Naive B cell (primary cell): ENCODE measurements at regions not wholly inside any gene's neighbourhood (a gene's known extent, or its start where the extent isn't known, plus 50 kb on each side); places are given as distances from the start of the nearest gene placed in this dataset.

Source experiments
- ATAC-seq, 2 donors: fragments of 150-1000 bp; cut with Tn5 transposase; 2 replicates each; pipeline ENCODE4 v1.10.0; 2021; ENCODE audit warnings: low read depth in 2 of 2, mild to moderate bottlenecking in 2 of 2, moderate library complexity in 2 of 2
- DNase-seq: peaks from one replicate; pipeline ENCODE4 v3.0.0; 2022
- H3K27ac Mint-ChIP-seq, 6 donors: one replicate each; pipeline ENCODE4 v1.8.0; 2020 to 2022; ENCODE audit warnings: mild to moderate bottlenecking in 6 of 6, mixed read lengths in 6 of 6, moderate library complexity in 5 of 6, inconsistent platforms in 2 of 6
- H3K27me3 Mint-ChIP-seq, 3 donors: one replicate each; pipeline ENCODE4 v1.8.0; 2021 to 2022; ENCODE audit warnings: mixed read lengths in 3 of 3, mild to moderate bottlenecking in 1 of 3
- H3K36me3 Mint-ChIP-seq, 2 donors: one replicate each; pipeline ENCODE4 v1.8.0; 2020 to 2022; ENCODE audit warnings: mixed read lengths in 2 of 2, inconsistent platforms in 1 of 2, mild to moderate bottlenecking in 1 of 2
- H3K4me1 Mint-ChIP-seq, 3 donors: one replicate each; pipeline ENCODE4 v1.8.0; 2020 to 2022; ENCODE audit warnings: mixed read lengths in 3 of 3, inconsistent platforms in 1 of 3, mild to moderate bottlenecking in 1 of 3, moderate library complexity in 1 of 3
- H3K4me3 Mint-ChIP-seq, 8 donors: one replicate each; pipeline ENCODE4 v1.8.0; 2020 to 2022; ENCODE audit warnings: mild to moderate bottlenecking in 8 of 8, mixed read lengths in 8 of 8, moderate library complexity in 8 of 8, inconsistent platforms in 2 of 8
- H3K9me3 Mint-ChIP-seq, 7 donors: one replicate each; pipeline ENCODE4 v1.8.0; 2020 to 2022; ENCODE audit warnings: mixed read lengths in 7 of 7, mild to moderate bottlenecking in 5 of 7, inconsistent platforms in 2 of 7, moderate library complexity in 1 of 7

DNA sequence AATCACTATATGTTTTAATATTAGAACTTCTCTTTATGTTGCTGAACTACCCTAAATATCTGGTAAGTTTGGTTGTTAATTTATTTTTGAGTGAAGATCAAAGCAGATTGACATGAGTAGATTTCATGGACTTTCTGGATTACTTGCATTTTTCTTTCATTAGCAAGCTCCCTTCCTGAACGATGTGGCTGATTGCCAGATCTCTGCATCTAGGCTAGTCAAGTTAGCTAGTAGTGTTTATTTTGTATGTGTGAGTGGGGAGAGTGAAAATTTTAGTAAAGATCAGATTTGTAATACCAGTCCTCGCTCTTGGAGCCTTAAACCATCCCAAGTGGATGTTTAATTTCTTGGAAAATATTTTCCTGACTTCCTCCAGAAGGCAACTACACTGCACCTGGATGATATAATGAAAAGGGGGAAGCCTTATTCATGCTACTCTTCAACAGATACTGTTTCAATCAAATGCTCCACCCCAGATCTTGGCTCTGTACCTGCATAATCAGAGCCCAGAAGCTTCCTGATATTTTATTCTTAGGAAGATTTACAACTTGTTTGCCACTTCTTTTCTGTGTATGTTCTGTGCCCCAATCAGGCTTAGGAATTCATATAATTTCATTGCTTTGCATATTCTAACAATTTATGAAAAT is 143.2 kb upstream of the GRIA4 start:
- no peak overlapping the region for H3K4me3 Mint-ChIP-seq
- peaks cover 0 to 3% (median 0%) of the 10 kb centered on the region in 3 donors for H3K27me3 Mint-ChIP-seq
- peaks cover 0 to 2% (median 0%) of the 10 kb centered on the region in 7 donors for H3K9me3 Mint-ChIP-seq
- DNase-seq (no peak), ATAC-seq (no peak)
- H3K36me3 Mint-ChIP-seq, result no peaks in the 10 kb centered on the region
- H3K27ac Mint-ChIP-seq, result no peak overlapping the region
- no peaks in the 10 kb centered on the region for H3K4me1 Mint-ChIP-seq

DNA sequence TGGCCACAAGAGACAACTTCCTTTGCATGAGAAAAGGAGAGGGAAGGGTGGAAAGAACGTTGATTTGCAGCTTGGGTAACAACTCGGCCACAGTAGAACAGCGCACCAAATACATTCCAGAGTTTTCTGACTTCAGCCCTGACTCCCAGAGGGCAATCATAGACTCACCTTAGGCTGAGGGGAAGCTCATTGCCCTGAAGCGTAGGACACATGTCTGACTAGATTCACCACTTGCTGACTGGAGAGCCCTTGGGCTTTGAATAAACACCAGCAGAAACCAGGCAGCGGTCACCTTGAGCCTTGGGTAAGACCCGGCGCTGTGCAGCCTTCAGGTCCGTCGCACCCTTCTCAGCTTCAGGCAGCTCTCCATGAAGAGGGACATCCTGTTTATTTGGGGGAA is 151.8 kb upstream of the GRIA4 start:
- Mint-ChIP-seq H3K4me3 (no peak overlapping the region), H3K9me3 (peaks cover 0 to 20% (median 6%) of the 10 kb centered on the region in 7 donors), H3K4me1 (no peaks in the 10 kb centered on the region), H3K27ac (no peak overlapping the region), H3K36me3 (no peaks in the 10 kb centered on the region), H3K27me3 (peaks cover 0 to 4% (median 0%) of the 10 kb centered on the region in 3 donors)
- ATAC-seq (no peak), DNase-seq (no peak)

DNA sequence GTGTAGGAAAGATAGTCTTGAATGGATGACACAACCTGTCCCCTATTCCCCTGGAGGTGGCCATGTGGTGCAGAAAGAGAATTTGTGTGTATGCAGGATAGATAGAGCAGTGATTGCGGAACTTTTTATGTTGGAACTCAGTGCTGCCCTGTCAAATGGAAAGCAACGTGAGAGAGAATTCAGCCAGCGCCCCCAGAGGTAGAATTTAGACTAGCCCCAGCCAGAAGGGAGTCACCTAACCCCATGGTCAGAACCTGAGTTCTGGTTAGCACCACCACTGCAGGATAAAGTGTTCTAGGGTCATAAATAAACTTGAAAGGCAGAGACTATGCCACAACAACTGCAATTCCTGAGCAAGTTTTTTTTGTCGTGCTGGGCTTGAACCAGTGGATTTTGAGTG is 152.9 kb upstream of the GRIA4 start:
- no peak for DNase-seq
- H3K4me1 Mint-ChIP-seq, result no peaks in the 10 kb centered on the region
- ATAC-seq, result no peak
- peaks cover 0 to 4% (median 0%) of the 10 kb centered on the region in 3 donors for H3K27me3 Mint-ChIP-seq
- no peak overlapping the region for H3K4me3 Mint-ChIP-seq
- H3K27ac Mint-ChIP-seq, result no peak overlapping the region
- peaks cover 0 to 20% (median 6%) of the 10 kb centered on the region in 7 donors for H3K9me3 Mint-ChIP-seq
- no peaks in the 10 kb centered on the region for H3K36me3 Mint-ChIP-seq

DNA sequence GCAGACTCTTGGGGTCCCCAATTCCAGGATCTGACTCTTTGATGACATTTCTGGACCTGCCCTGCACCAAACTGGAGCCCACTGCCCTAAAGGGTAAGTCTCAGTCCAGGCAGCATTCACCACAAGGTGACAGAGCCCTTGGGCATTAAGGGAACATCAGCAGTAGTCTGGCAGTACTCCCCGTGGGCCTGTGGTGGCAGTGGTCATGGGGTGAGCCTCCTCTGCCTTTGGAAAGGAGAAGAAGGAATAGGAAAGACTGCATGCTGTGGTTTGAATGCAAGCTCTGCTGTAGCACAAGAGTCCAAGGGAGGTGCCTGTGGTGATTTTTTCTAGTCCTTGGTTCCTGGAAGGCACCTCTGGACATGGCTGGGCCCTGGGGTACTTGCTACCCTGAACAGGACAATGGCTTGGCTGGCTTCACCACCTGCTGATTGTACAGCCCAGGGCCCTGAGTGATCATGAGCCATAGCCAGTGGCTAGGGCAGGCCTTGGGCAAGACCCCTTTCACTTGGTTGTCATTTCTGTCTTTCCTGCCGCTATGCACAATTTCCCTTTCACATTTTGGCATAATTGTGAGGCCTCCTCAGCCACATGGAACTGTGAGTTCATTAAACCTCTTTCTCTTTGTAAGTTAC is 160.7 kb upstream of the GRIA4 start:
- Mint-ChIP-seq H3K27ac (no peak overlapping the region), H3K27me3 (peaks cover 0 to 4% (median 0%) of the 10 kb centered on the region in 3 donors), H3K4me1 (no peaks in the 10 kb centered on the region), H3K36me3 (no peaks in the 10 kb centered on the region), H3K4me3 (no peak overlapping the region), H3K9me3 (peaks cover 3 to 17% (median 9%) of the 10 kb centered on the region in 7 donors)
- no peak for ATAC-seq
- no peak for DNase-seq

DNA sequence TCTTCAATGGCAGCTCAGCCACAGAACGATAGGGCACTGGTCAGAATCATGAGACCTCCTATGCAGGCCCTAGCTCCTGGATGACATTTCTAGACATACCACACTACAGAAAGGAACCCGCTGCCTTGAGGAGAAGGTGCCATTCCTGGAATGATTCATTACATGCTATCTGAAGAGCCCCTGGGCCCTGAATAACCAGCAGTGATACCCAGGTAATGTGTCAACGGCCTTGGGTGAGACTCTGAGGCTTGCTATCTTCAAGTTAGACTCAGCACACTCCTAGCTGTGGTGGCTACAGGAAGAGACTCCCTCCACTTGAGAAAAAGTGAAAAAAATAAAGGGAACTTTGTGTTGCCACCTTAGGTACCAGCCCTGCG is 161.2 kb upstream of the GRIA4 start:
- Mint-ChIP-seq H3K36me3 (no peaks in the 10 kb centered on the region), H3K4me1 (no peaks in the 10 kb centered on the region), H3K9me3 (peaks cover 3 to 19% (median 12%) of the 10 kb centered on the region in 7 donors), H3K4me3 (no peak overlapping the region), H3K27me3 (peaks cover 0 to 3% (median 0%) of the 10 kb centered on the region in 3 donors), H3K27ac (no peak overlapping the region)
- ATAC-seq (no peak), DNase-seq (no peak)

DNA sequence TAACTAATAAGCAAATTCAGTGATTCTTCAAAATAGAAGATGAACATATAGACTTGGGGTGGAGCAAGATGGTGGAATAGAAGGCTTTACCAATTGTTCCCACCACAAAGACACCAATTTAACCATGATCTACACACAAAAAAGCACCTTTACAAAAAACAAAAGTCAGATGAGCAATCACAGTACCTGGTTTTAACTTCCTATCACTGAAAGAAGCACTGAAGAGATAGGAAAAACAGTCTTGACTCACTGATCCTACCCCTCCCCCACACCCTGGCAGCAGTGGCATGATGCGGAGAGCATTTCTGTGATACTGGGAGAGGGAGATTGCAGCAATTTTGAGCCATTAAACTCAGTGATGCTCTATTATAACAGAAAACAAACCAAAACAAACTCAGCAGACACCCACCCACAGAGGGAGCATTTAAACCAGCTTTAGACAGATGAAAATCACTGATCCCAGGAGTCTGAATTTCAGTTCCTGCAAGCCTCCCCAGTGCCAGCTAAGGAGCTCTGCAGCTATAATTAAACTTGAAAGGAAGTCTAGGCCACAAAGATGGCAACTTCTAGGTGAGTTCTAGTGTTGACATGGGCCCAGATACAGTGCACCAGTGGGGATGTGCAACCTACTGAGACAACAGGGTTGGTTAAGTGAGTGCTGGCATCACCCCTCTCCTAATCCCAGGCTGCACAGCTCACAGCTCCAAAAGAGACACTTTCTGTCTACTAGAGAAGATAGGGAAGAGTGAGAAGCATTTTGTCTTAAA is 161.8 kb upstream of the GRIA4 start:
- ATAC-seq (no peak), DNase-seq (no peak)
- Mint-ChIP-seq H3K27me3 (no peaks in the 10 kb centered on the region), H3K4me1 (no peaks in the 10 kb centered on the region), H3K36me3 (no peaks in the 10 kb centered on the region), H3K9me3 (peaks cover 3 to 19% (median 13%) of the 10 kb centered on the region in 7 donors), H3K4me3 (no peak overlapping the region), H3K27ac (peak overlapping the region in 2 of 6 donors; percentile 9 to 70)

DNA sequence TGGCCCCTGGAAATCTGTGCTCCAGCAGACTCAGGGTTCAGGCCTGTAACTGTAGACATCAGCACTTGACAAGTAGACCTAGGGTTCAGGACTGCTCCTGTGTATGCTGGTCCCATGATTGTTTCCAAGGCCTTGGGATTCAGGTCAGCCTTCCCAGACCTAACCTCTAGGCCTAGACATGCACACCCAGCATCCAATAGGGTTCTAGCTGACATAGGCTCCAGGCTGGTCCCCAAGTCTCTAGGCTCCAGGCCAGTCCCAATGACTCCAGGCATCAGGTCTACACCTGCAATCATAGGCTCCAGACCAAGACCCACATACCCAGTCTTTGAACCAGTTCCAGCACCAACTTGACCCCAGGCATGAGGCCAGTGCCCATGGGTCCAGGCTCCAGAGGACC is 166.2 kb upstream of the GRIA4 start:
- no peak for ATAC-seq
- no peaks in the 10 kb centered on the region for H3K36me3 Mint-ChIP-seq
- no peak for DNase-seq
- H3K9me3 Mint-ChIP-seq, result peaks cover 3 to 19% (median 13%) of the 10 kb centered on the region in 7 donors
- no peaks in the 10 kb centered on the region for H3K4me1 Mint-ChIP-seq
- no peak overlapping the region for H3K4me3 Mint-ChIP-seq
- no peak overlapping the region for H3K27ac Mint-ChIP-seq
- no peaks in the 10 kb centered on the region for H3K27me3 Mint-ChIP-seq

DNA sequence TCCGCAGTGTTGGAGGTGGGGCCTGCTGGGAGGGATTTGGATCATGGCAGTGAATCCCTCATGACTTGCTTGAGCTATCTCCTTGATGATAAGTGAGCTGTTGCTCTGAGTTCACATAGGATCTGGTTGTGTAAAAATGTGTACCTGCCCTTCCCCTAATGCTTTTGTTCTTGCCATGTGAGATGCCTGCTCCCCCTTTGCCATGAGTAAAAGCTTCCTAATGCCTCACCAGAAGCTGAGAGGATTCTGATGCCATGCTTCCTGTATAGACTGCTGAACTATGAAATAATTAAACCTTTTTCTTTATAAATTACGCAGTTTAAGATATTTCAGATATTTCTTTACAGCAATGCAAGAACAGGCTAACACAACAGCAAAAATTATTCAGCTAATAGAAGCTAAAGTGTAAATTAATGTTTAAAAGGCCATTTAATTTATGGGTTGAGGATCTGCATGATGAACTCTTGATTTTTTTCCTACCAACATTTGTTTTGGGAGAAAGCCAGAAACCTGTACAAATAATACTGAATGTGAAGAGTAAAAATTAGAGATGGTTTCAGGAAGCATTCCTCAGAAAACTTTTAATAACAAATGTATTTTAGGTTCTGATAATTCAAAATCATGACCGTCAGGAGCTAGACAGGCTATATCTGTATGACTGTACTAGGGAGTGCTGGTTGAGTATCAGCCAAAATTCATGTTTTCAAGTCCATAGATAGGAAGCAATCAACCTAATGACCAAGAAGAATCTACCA is 177.5 kb upstream of the GRIA4 start:
- no peaks in the 10 kb centered on the region for H3K27me3 Mint-ChIP-seq
- DNase-seq, result no peak
- H3K36me3 Mint-ChIP-seq, result no peaks in the 10 kb centered on the region
- no peaks in the 10 kb centered on the region for H3K4me1 Mint-ChIP-seq
- peak overlapping the region in 1 of 6 donors; percentile 65 for H3K27ac Mint-ChIP-seq
- no peak for ATAC-seq
- H3K4me3 Mint-ChIP-seq, result no peak overlapping the region
- H3K9me3 Mint-ChIP-seq, result no peaks in the 10 kb centered on the region

DNA sequence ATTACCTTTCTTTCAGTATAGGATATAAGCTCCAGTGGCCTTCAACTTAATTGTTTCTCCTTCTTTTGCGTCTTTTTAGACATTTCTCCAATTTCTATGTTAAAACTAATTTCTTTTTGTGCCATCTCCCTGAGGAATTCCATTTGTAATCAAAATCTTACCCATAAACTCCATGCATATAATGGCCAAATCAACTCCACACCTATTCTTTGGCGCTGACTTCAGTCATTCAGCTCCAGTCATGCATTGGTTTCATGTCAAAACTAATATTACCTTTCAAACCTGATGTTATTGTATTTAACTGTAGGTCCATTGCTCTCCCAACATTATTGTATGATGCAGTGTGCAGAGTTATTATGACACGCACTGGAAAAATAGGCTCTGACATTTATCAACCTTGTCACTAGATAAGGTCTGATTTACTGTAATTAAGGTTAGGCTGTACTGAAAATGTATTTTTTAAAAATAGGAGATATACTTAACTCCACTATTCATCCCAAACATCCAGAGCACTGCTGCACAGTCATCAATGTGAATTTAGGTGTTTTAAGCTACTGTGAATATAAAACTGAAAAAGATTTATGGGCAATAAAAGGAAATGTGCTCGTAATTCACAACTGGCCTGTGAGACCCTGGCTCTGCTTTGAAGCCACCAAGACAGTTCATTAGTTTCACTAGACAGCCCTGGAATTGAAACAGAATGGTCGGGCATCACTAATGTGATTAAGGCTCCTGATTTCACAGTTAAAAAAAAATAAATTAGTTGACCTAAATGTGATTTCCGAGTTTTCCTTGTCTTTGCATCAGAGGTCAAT is 180.6 kb upstream of the GRIA4 start:
- Mint-ChIP-seq H3K4me3 (no peak overlapping the region), H3K27me3 (no peaks in the 10 kb centered on the region), H3K9me3 (peaks cover 0 to 4% (median 0%) of the 10 kb centered on the region in 7 donors), H3K4me1 (no peaks in the 10 kb centered on the region), H3K36me3 (no peaks in the 10 kb centered on the region), H3K27ac (no peak overlapping the region)
- ATAC-seq (no peak), DNase-seq (no peak)

DNA sequence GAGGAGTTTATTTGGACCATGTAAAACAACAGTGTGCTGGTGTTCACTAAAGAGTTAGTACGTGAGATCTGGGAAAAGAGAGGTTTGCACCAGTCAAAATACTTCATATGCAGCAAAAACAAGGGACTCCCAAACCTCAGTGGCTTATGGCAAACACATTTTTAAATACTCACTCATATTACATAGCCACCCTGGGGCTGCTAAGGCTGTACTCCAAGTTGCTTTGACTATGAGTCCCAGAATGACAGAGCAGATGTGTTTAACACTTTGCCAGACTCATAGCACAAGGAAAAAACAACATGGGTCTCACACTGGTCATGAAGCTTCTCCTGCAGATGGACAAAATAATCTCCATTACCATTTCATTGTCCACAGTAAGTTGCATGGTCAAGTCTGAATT is 202.8 kb upstream of the GRIA4 start:
- DNase-seq, result no peak
- H3K36me3 Mint-ChIP-seq, result no peaks in the 10 kb centered on the region
- no peak overlapping the region for H3K27ac Mint-ChIP-seq
- ATAC-seq, result no peak
- no peaks in the 10 kb centered on the region for H3K4me1 Mint-ChIP-seq
- no peaks in the 10 kb centered on the region for H3K27me3 Mint-ChIP-seq
- no peak overlapping the region for H3K4me3 Mint-ChIP-seq
- H3K9me3 Mint-ChIP-seq, result peaks cover 0 to 3% (median 0%) of the 10 kb centered on the region in 7 donors

DNA sequence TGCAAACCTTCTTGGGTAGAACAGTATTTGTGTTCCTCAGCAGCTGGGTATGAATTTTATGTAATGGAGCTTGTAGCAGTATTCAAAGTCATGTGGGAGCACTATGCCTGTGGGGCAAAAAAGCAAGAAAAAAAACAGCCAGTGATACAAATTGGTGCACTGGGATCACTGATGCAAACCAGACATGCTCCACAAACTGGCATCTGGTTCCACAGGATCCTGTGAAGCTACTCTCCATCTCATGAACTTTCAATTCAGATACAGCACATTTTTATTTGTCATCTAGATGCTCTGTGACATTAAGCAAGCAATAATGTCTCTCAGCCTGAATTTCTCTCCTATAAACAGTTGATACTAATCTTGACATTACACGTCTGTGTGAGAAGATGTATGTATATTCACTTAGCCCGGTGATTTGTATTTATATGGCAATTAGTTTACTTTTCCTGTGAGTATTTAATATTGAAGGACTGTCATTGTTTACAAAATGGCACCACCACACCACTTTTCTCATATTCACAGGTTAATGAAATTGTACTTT is 208.5 kb upstream of the GRIA4 start:
- Mint-ChIP-seq H3K36me3 (no peaks in the 10 kb centered on the region), H3K27me3 (no peaks in the 10 kb centered on the region), H3K4me3 (no peak overlapping the region), H3K27ac (no peak overlapping the region), H3K9me3 (peaks cover 0 to 5% (median 0%) of the 10 kb centered on the region in 7 donors), H3K4me1 (no peaks in the 10 kb centered on the region)
- ATAC-seq (no peak), DNase-seq (no peak)

DNA sequence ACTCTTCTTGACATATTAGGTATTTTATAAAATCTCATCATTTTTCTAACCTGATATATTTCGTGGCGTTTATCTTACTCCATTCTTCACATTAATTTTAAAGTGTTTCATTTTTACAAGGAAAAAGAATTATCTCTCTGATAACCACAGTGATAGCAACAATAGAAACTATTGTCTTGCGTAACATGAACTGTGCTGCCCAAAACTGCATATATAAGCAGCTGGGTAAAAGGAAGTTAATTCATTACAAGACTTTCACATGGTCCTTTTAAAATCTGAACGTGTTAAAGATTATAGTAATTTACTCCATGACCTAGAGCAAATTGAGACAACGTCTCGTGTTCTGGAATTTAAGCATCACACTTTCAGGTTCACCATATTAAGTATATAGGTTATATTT is 210.4 kb upstream of the GRIA4 start:
- no peak for DNase-seq
- H3K4me3 Mint-ChIP-seq, result no peak overlapping the region
- peaks cover 0 to 4% (median 0%) of the 10 kb centered on the region in 7 donors for H3K9me3 Mint-ChIP-seq
- no peak overlapping the region for H3K27ac Mint-ChIP-seq
- no peaks in the 10 kb centered on the region for H3K4me1 Mint-ChIP-seq
- no peak for ATAC-seq
- H3K27me3 Mint-ChIP-seq, result no peaks in the 10 kb centered on the region
- no peaks in the 10 kb centered on the region for H3K36me3 Mint-ChIP-seq
